BLaER1 treated with 17β-estradiol and CSF1 and Interleukin-3, amounts not matched to agents 10 nM and 100 nM (cell line): ENCODE measurements at regions not wholly inside any gene's neighbourhood (a gene's known extent, or its start where the extent isn't known, plus 50 kb on each side); places are given as distances from the start of the nearest gene placed in this dataset.

Experiments
- H3K27ac ChIP-seq, 11 experiments: shearing (Covaris generic); formaldehyde crosslinking; 2 replicates each; pipeline ENCODE4 v1.8.1; 2022
- H3K27me3 ChIP-seq, 11 experiments: shearing (Covaris generic); formaldehyde crosslinking; 2 replicates each; pipeline ENCODE4 v1.8.1; 2022
- H3K36me3 ChIP-seq, 11 experiments: shearing (Covaris generic); formaldehyde crosslinking; 2 replicates each; pipeline ENCODE4 v1.8.1; 2022
- H3K4me1 ChIP-seq, 10 experiments: shearing (Covaris generic); formaldehyde crosslinking; 2 replicates each; pipeline ENCODE4 v1.8.1; 2022
- H3K4me2 ChIP-seq, 11 experiments: shearing (Covaris generic); formaldehyde crosslinking; 2 replicates each; pipeline ENCODE4 v1.8.1; 2022
- H3K4me3 ChIP-seq, 10 experiments: shearing (Covaris generic); formaldehyde crosslinking; 2 replicates each; pipeline ENCODE4 v1.8.1; 2022
- H3K9ac ChIP-seq, 11 experiments: shearing (Covaris generic); formaldehyde crosslinking; 2 replicates each; pipeline ENCODE4 v1.8.1; 2022
- H3K9me3 ChIP-seq, 11 experiments: shearing (Covaris generic); formaldehyde crosslinking; replicated peaks in 1 of 11; 2 replicates each; pipeline ENCODE4 v1.8.1; 2022
- H4K20me1 ChIP-seq, 11 experiments: shearing (Covaris generic); formaldehyde crosslinking; 2 replicates each; pipeline ENCODE4 v1.8.1; 2022
- Cebpa-rat ChIP-seq, 11 experiments: shearing (Covaris generic); IDR thresholded peaks; 2 replicates each; pipeline ENCODE4 v1.8.1; 2022

DNA sequence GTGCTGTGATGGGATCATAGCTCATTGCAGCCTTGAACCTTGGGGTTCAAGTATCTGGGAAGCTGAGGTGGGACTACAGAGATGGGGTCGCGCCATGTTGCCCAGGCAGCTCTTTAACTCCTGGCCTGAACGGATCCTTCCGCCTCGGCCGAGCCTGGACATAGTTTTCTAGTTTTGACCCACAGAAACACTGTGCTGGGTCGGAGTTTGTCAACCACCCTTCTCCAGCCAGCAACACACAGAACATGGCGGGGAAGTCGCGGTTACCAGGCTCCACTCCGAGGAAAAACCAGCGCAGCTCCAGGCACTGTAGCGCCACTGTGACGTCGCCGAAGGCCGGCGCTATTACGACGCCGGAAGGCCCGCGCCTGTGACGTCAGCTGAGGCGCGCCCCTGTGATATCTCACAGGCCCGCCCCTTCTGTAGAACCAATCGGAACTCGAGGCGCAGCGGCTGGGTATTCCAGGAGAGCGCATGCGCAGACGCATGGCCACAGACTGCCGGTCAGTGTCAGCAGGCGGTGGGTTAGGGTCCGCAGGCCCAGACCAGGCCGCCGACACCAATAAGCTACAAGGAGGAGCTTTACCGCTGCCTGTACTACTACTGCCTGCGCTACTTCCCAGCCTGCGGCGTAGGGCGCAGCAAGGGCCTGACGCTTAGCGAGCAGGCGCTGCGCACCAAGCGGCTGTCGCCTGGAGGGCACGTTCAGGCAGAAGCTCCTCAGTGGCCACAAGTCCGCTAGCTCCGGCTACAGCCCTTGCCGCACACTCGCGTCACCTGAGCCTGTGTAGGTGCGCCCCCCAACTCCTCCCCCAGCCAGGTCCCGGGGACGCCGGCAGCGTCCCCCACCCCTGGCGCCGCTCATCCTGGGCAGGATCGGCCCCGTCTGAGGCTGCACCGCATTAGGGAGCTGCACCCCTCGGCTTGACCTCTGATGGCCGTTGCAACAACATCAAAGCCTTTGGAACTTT, 135.2 kb upstream of the KCTD7 start:
- H3K9me3 ChIP-seq = no peaks in the 10 kb centered on the region
- H3K9ac ChIP-seq = peak overlapping the region; percentile 69 to 86 (median 84)
- peak overlapping the region; percentile 85 to 96 (median 91) for H3K4me2 ChIP-seq
- H3K27ac ChIP-seq = peak overlapping the region; percentile 84 to 94 (median 87)
- H3K4me1 ChIP-seq = peaks cover 18 to 46% (median 37%) of the 10 kb centered on the region in 10 experiments
- H3K36me3 ChIP-seq = no peaks in the 10 kb centered on the region
- H3K4me3 ChIP-seq = peak overlapping the region; percentile 61 to 78 (median 66)
- H3K27me3 ChIP-seq = no peaks in the 10 kb centered on the region
- no peaks in the 10 kb centered on the region for H4K20me1 ChIP-seq
- no peak for TF ChIP-seq Cebpa-rat (IDR thresholded peaks at IDR 0.05)

DNA sequence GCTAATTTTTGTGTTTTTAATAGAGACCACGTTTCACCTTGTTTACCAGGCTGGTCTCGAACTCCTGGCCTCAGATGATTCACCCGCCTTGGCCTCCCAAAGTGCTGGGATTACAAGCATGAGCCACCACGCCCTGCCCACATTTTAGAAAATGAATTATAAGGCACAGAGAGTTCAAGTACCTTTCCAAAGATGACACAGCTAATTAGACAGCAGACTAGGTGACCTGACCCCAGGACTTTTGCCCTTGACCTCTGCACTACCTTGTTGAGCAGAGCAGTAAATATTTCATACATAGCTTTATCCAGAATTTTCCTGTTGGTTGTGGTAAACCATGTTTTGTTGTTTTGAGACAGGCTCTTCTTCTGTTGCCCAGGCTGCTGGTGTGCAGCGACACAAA, 131.3 kb upstream of the KCTD7 start:
- no peak for TF ChIP-seq Cebpa-rat (IDR thresholded peaks at IDR 0.05)
- Histone ChIP-seq H3K4me3 (no peak overlapping the region), H4K20me1 (no peaks in the 10 kb centered on the region), H3K4me2 (peak overlapping the region in 6 of 11 experiments; percentile 16 to 61 (median 49); a peak in 10 of 22 replicates), H3K27ac (peak overlapping the region in 2 of 11 experiments; percentile 0 to 25; a peak in 2 of 22 replicates), H3K27me3 (no peaks in the 10 kb centered on the region), H3K9me3 (no peaks in the 10 kb centered on the region), H3K36me3 (no peaks in the 10 kb centered on the region), H3K9ac (no peak overlapping the region), H3K4me1 (peaks cover 16 to 62% (median 34%) of the 10 kb centered on the region in 10 experiments)

DNA sequence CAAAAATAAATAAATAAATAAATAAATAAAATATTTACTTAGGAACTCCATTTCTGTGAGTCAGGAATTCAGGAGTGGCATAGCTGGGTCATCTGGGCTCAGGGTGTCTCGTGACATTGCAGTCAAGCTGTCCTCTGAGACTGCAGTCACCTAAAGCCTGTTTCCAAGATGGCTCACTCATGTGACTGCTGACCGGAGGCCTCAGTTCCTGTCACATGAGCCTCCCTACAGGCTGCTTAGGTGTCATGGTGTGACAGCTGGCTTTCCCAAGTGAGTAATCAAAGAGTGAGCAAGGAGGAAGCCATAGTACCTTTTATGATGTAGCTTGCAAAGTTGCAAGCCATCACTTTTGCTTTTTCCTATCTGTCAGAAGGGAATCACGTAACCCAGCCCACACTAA, 128.6 kb upstream of the KCTD7 start:
- TF ChIP-seq Cebpa-rat (IDR thresholded peaks at IDR 0.05) = no peak
- peak overlapping the region in 4 of 11 experiments; percentile 11 to 57 (median 40); a peak in 6 of 22 replicates for H3K4me2 ChIP-seq

DNA sequence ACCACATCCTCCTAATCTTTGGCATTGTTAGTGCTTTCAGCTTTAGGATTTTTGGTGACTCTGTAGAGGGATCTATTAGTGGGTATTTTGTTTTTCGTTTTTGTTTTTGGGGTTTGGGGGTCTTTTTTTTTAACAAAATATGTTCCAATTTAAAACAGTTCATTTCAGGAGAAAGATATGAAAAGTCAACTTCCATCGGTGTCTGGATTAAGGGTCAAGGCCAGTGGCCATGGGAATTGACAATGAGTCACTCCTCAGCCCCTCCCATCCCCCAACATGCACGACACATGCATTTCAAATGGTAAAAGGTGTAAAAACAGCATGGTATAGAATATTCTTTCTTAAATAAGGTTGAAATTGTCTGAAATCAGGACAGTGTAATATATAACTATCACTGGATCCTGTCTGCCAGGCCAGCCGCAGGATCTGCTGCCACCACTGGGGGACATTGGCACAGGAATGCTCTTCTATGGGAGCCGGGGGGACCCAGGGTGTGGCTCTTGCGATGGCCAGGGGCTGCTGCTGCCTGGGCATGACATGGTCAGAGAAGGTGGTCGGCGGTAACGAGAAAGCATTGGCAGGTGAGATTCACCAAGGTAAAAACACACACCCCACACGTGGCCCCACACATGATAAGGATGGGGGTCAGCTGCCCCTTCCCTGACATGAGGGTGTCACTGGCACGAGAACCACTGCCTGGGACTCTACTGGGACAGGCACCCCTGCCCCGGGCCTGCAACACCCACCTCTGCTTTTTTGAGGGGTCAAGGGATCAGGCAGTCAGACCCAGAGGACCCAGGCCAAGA, 126.2 kb upstream of the KCTD7 start:
- no peak for TF ChIP-seq Cebpa-rat (IDR thresholded peaks at IDR 0.05)
- no peak overlapping the region for H3K9ac ChIP-seq
- H3K4me3 ChIP-seq = no peak overlapping the region
- no peaks in the 10 kb centered on the region for H3K36me3 ChIP-seq
- H3K4me2 ChIP-seq = no peak overlapping the region
- no peaks in the 10 kb centered on the region for H3K9me3 ChIP-seq
- no peaks in the 10 kb centered on the region for H4K20me1 ChIP-seq
- peaks cover 0 to 39% (median 8%) of the 10 kb centered on the region in 10 experiments; a peak in 12 of 20 replicates for H3K4me1 ChIP-seq
- H3K27me3 ChIP-seq = peaks cover 0 to 13% (median 0%) of the 10 kb centered on the region in 11 experiments; a peak in 3 of 22 replicates
- no peak overlapping the region for H3K27ac ChIP-seq

More for the DNA sequence above, 128.6 kb upstream of the KCTD7 start:
- Histone ChIP-seq H3K4me1 (peaks cover 0 to 44% (median 16%) of the 10 kb centered on the region in 10 experiments; a peak in 12 of 20 replicates), H3K27me3 (no peaks in the 10 kb centered on the region), H3K27ac (peak overlapping the region in 2 of 11 experiments; percentile 23 to 60; a peak in 4 of 22 replicates), H3K9me3 (no peaks in the 10 kb centered on the region), H3K36me3 (no peaks in the 10 kb centered on the region), H4K20me1 (no peaks in the 10 kb centered on the region), H3K9ac (peak overlapping the region in 1 of 11 experiments; percentile 5; a peak in 1 of 22 replicates), H3K4me3 (no peak overlapping the region)

DNA sequence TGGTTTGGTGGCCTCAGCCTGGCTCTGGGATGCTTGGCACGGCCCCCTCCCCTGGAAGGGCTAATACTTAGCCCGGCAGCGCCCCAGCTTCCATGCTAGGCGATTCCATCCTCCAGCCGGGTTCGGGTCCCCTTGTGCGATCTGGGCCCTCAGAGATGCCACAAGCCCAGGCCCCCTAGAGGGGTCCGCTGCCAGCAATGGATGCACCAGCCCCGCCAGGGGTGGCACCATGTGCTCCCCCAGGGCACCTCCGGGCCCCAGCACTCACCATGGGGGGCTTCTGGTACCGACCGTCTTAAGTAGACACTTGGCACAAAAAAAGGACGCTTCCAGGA, 125.7 kb upstream of the KCTD7 start:
- Histone ChIP-seq H3K9me3 (no peaks in the 10 kb centered on the region), H4K20me1 (no peaks in the 10 kb centered on the region), H3K4me3 (no peak overlapping the region), H3K9ac (no peak overlapping the region), H3K27me3 (peaks cover 0 to 13% (median 0%) of the 10 kb centered on the region in 11 experiments; a peak in 3 of 22 replicates), H3K4me2 (no peak overlapping the region), H3K27ac (no peak overlapping the region), H3K36me3 (no peaks in the 10 kb centered on the region), H3K4me1 (peaks cover 0 to 33% (median 4%) of the 10 kb centered on the region in 10 experiments; a peak in 10 of 20 replicates)
- TF ChIP-seq Cebpa-rat (IDR thresholded peaks at IDR 0.05) = no peak

DNA sequence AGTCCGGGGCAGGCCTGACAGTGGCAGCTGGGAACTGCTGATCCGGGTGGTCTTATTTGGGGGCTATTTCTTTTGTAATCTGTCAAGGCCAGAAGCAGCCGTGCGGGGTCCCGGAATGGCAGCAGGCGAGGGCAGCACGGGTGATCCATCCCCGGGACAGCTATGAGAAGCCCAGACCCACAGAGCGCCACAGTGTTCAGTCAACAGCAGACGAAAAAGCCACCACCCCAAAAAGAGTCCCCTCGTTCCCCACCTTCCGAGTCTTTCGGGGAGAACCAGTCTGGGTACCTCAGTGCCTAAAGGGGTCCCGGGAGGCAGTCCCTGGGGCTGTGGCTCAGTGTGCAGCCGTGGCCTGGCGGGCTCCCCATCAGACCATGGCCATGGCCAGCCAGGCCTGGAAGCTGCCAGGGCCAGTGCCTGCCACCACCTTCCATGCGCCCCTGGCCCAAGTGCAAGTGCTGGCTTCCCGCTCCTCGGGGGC, 125.1 kb upstream of the KCTD7 start:
- H3K9ac ChIP-seq = no peak overlapping the region
- H3K4me2 ChIP-seq = no peak overlapping the region
- peaks cover 0 to 13% (median 0%) of the 10 kb centered on the region in 11 experiments; a peak in 3 of 22 replicates for H3K27me3 ChIP-seq
- H4K20me1 ChIP-seq = no peaks in the 10 kb centered on the region
- H3K36me3 ChIP-seq = no peaks in the 10 kb centered on the region
- TF ChIP-seq Cebpa-rat (IDR thresholded peaks at IDR 0.05) = no peak
- peaks cover 0 to 29% (median 2%) of the 10 kb centered on the region in 10 experiments; a peak in 9 of 20 replicates for H3K4me1 ChIP-seq
- no peaks in the 10 kb centered on the region for H3K9me3 ChIP-seq
- no peak overlapping the region for H3K4me3 ChIP-seq
- H3K27ac ChIP-seq = no peak overlapping the region

DNA sequence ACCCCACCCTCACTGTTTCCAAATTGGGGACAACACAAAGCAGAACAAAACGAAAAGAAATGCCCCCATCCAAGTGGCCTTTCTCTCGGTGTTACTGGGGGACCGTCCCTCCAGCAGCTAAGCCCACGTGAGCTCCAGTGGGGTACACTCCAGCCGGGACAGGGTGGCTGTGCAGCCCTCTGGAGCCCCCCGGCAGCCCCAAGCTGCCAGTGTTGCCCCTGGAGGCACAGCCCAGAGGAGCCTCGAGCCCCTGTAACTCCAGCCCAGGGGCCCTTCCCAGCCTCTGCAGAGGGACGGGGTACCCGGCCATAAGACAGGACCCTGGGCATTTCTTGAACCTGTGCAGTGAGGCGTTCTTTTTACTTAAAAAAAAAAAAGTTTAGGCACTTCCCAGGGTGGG, 124.5 kb upstream of the KCTD7 start:
- Histone ChIP-seq H3K4me2 (no peak overlapping the region), H3K9ac (no peak overlapping the region), H3K9me3 (no peaks in the 10 kb centered on the region), H3K27ac (no peak overlapping the region), H3K27me3 (peaks cover 0 to 13% (median 0%) of the 10 kb centered on the region in 11 experiments; a peak in 3 of 22 replicates), H3K4me1 (peaks cover 0 to 28% (median 2%) of the 10 kb centered on the region in 10 experiments; a peak in 9 of 20 replicates), H4K20me1 (no peaks in the 10 kb centered on the region), H3K36me3 (no peaks in the 10 kb centered on the region), H3K4me3 (no peak overlapping the region)
- no peak for TF ChIP-seq Cebpa-rat (IDR thresholded peaks at IDR 0.05)

DNA sequence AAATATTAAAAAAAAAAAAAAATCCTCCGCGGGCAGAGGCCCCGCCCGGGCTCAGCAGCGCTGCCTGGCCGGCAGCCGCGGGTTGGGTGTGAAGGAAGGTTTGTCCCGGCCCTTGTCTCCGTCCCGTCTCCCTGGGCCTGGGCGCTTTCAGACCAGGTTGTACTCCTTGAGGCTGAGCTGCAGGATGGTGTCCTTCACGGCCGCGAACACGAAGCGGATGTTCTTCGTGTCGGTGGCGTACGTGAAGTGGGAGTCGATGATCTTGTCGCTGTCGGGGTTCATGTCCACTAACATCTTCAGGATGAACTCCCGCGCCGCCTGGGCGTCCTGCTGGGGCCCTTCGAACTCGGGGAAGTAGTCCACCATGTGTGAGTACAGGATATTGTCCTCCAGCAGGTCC, 123.7 kb upstream of the KCTD7 start:
- no peaks in the 10 kb centered on the region for H3K9me3 ChIP-seq
- no peaks in the 10 kb centered on the region for H4K20me1 ChIP-seq
- no peak overlapping the region for H3K27ac ChIP-seq
- no peaks in the 10 kb centered on the region for H3K36me3 ChIP-seq
- H3K4me3 ChIP-seq = no peak overlapping the region
- no peak overlapping the region for H3K4me2 ChIP-seq
- H3K4me1 ChIP-seq = peaks cover 0 to 19% (median 2%) of the 10 kb centered on the region in 10 experiments; a peak in 9 of 20 replicates
- no peak overlapping the region for H3K9ac ChIP-seq
- peaks cover 0 to 13% (median 0%) of the 10 kb centered on the region in 11 experiments; a peak in 3 of 22 replicates for H3K27me3 ChIP-seq
- no peak for TF ChIP-seq Cebpa-rat (IDR thresholded peaks at IDR 0.05)
